IPS-NIHi7 (cell line): ENCODE measurements at regions not wholly inside any gene's neighbourhood (a gene's known extent, or its start where the extent isn't known, plus 50 kb on each side); places are given as distances from the start of the nearest gene placed in this dataset.

Experiments used
- DNase-seq: peaks from one replicate; pipeline ENCODE4 v3.0.0; 2012; ENCODE audit warnings: mixed read lengths; ENCODE audit errors: extremely low spot score

GRCh38 chr22:42330170-42330569 is 59.7 kb upstream of the TCF20 start:
- DNase-seq, result no peak

DNA sequence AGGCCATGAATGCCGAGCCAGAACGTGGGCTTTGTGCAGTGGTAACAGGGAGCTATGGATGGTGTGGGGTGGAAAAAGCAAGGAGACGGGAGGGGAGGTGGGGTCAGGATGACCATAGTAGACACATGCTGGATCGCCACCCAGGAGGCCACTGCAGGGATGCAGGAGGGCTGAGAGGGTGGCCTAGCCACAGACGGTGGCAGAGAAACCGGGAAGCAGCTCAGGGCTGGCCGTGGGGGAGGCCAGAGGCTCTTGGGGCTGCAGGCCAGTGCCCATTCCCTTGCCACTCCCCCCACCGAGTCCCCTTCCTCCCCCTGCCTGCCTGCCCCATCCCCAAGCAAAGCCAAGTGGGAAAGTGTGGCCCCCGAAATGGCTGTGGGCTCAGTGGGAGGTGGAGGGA is 59.1 kb upstream of the TCF20 start:
- DNase-seq, result no peak

GRCh38 chr22:42328784-42329145 is 58.3 kb upstream of the TCF20 start:
- DNase-seq, result no peak

DNA sequence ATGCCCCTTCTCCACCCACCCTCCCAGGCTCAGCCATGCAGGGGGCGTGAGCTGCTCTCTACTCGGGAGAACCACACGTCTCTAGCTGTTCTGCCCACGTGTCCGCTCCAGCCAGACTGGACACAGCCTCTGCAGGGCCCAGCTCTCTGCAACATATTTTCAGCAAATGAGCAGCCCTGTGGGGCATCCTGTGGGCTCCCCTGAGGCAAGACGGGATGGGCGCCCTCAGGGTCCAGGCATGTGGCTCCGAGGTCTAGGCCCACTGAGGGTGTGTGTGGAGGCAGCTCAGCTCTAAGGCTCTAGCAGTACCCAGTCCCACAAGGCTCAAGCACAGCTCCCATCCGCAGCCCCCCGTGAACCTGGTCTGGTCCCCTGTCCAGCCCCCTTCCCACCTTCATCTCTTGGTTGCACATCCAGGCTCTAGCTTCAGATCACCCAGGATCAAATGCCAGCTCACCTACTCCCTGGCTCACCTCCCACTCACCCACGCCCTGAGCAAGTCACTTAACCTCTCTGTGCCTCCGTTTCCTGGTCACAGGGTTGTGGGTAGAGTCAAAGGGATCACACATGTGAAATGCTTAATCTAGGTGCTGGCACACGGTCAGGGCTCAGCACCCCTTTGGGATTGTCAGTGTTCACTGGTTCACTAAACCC is 57.8 kb upstream of the TCF20 start:
- DNase-seq, result no peak

DNA sequence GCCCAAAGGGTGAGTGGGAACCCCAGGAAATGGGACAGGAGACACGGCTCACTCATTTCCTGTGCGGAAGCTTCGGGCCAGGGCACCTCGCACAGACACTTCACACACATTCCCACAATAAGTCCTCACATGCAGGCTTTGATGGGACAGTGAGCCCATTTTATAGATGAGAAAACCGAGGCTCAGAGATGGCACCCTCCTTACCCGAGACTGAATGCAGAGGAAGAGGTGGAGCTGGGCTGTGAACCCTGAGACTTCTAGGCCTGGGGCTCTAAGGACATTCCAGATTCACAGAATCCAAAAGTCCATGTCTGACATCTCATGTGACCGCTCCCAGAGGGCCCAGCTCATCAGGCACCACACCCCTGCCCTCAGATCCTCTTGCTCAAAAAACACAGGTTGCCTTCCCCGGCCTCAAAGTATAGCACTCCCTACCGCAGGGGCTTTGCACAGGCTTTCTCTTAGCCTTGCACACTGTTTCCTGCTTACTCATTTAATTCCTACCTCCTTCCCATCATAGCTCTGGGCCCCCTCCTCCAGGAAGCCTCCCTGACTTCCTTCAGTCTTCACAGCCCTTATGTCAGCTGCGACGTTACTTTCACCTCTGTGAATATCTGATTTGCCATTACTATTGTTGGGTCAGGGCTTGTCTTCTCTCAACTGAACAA is 57.1 kb upstream of the TCF20 start:
- DNase-seq, result no peak

DNA sequence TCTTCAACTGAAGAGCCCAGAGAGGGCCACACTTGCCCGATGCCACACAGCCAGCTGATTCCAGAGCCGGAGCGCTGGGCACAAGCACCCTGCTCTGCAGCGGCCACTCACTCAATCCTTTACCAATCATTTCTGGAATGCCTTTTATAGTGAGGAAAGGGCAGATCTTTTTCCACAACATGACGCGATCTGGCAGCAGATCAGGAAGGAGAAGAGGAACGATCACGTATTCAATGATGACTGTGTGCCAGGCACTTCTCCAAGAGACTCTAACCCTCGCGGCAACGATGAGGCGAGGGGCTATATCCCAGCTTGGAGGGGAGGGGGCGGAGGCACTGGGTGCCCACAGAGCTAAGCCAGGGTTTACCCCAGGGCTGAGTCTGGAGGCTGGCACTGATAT is 56.3 kb upstream of the TCF20 start:
- DNase-seq, result no peak

- DNase-seq, result no peak
Measured at GRCh38 chr22:42326301-42326700, 55.8 kb upstream of the TCF20 start.

- DNase-seq, result peak; percentile 46
Measured at GRCh38 chr22:42324990-42325710, 54.7 kb upstream of the TCF20 start.

DNA sequence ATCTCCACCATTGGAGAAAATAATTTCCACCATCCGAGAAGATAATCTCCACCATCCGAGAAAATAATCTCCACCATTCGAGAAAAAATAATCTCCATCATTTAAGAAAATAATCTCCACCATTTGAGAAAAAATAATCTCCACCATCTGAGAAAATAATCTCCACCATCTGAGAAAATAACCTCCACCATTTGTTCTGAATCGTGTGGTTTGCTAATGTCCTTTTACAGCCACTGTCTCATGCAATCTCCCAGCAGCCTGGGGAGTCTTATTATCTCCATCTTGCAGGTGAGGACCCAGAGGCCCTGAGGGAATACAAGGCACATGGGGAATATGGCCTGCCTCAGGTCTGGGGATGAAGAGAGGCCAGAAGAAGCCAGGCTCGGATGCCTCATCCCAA is 54.1 kb upstream of the TCF20 start:
- DNase-seq, result no peak

- DNase-seq, result no peak
Measured at GRCh38 chr22:42323971-42324370, 53.5 kb upstream of the TCF20 start.

DNA sequence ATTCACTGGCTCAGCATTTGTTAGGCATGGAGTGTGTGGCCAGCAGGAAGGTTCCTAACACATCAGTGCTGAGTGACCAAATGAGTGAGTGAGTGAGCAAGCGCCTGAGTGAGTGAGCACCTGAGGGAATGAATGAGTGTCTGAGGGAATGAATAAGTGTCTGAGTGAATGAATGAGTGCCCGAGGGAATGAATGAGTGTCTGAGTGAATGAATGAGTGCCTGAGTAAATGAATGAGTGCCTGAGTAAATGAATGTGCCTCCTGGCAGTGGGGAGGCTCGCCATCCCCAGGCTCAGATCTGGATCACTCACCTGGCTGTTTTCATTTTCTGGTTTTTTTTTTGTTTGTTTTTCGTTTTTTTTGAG is 52.1 kb upstream of the TCF20 start:
- DNase-seq, result no peak

GRCh38 chr22:42321908-42322561 is 51.6 kb upstream of the TCF20 start:
- no peak for DNase-seq

- no peak for DNase-seq
Measured at GRCh38 chr22:42320443-42321416, 50.3 kb upstream of the TCF20 start.
